IPS DF 6.9 (cell line): ENCODE measurements at regions not wholly inside any gene's neighbourhood (a gene's known extent, or its start where the extent isn't known, plus 50 kb on each side); places are given as distances from the start of the nearest gene placed in this dataset.

ENCODE experiments used
- DNase-seq: peaks from one replicate; pipeline ENCODE4 v3.0.0-alpha.2; 2013; ENCODE audit warnings: low read depth, low spot score
- H3K27ac ChIP-seq: one replicate; pipeline ENCODE4 v1.5.1; 2013; ENCODE audit warnings: low read length, control low read depth
- H3K27me3 ChIP-seq: 2 replicates; pipeline ENCODE4 v1.6.1; 2013; ENCODE audit warnings: mild to moderate bottlenecking, low read length; ENCODE audit not compliant: control insufficient read depth, insufficient read depth
- H3K36me3 ChIP-seq: 2 replicates; pipeline ENCODE4 v1.6.1; 2013; ENCODE audit warnings: low read length; ENCODE audit not compliant: control insufficient read depth, insufficient read depth
- H3K4me1 ChIP-seq: 2 replicates; pipeline ENCODE4 v1.6.1; 2013; ENCODE audit warnings: low read length; ENCODE audit not compliant: control insufficient read depth, insufficient read depth
- H3K4me3 ChIP-seq: 2 replicates; pipeline ENCODE4 v1.5.1; 2013; ENCODE audit warnings: mild to moderate bottlenecking, low read length
- H3K9me3 ChIP-seq: 2 replicates; pipeline ENCODE4 v1.6.1; 2013; ENCODE audit warnings: low read length, inconsistent platforms; ENCODE audit not compliant: control insufficient read depth, insufficient read depth
- WGBS: extraction: QIAGEN DNeasy Blood & Tissue Kit; methylation state at CpG from one replicate; pipeline ENCODE4 v1.1.7; 2013; ENCODE audit warnings: mixed read lengths, missing lambda C conversion rate; ENCODE audit not compliant: insufficient read length, insufficient coverage; 5-methylcytosine and 5-hydroxymethylcytosine counted together

- H3K4me3 ChIP-seq, result no peak overlapping the region
- H3K27ac ChIP-seq, result no peak overlapping the region
- no peaks in the 10 kb centered on the region for H3K36me3 ChIP-seq
- WGBS, result no CpG with 5 or more reads among the region's 7 CpGs
- no peaks in the 10 kb centered on the region for H3K27me3 ChIP-seq
- no peaks in the 10 kb centered on the region for H3K9me3 ChIP-seq
- no peak for DNase-seq
- H3K4me1 ChIP-seq, result peaks cover 3% of the 10 kb centered on the region; the same call in 1 of the 2 replicates
Measured at GRCh38 chr13:34620074-34620850, 321.8 kb upstream of the NBEA start.

- Histone ChIP-seq H3K27me3 (no peaks in the 10 kb centered on the region), H3K27ac (no peak overlapping the region), H3K36me3 (no peaks in the 10 kb centered on the region), H3K4me3 (no peak overlapping the region), H3K9me3 (no peaks in the 10 kb centered on the region), H3K4me1 (peaks cover 3% of the 10 kb centered on the region; the same call in 1 of the 2 replicates)
- no peak for DNase-seq
- no CpG with 5 or more reads among the region's 1 CpG for WGBS
Measured at GRCh38 chr13:34620862-34621261, 321.2 kb upstream of the NBEA start.

- Histone ChIP-seq H3K27me3 (no peaks in the 10 kb centered on the region), H3K36me3 (no peaks in the 10 kb centered on the region), H3K4me1 (no peaks in the 10 kb centered on the region), H3K27ac (no peak overlapping the region), H3K9me3 (no peaks in the 10 kb centered on the region), H3K4me3 (no peak overlapping the region)
- WGBS, result no CpG with 5 or more reads among the region's 4 CpGs
- no peak for DNase-seq
Measured at GRCh38 chr13:34623331-34623730, 318.7 kb upstream of the NBEA start.

GRCh38 chr13:34627509-34628208 lies 314.4 kb upstream of the NBEA start:
- H3K27me3 ChIP-seq, result no peaks in the 10 kb centered on the region
- H3K27ac ChIP-seq, result no peak overlapping the region

GRCh38 chr13:34628209-34628682 lies 313.8 kb upstream of the NBEA start:
- Histone ChIP-seq H3K4me3 (no peak overlapping the region), H3K27ac (no peak overlapping the region), H3K27me3 (no peaks in the 10 kb centered on the region), H3K4me1 (no peaks in the 10 kb centered on the region), H3K9me3 (no peaks in the 10 kb centered on the region), H3K36me3 (no peaks in the 10 kb centered on the region)
- DNase-seq, result no peak
- WGBS, result no CpG with 5 or more reads among the region's 5 CpGs

More at GRCh38 chr13:34627509-34628208, 314.4 kb upstream of the NBEA start:
- no peaks in the 10 kb centered on the region for H3K4me1 ChIP-seq
- no peaks in the 10 kb centered on the region for H3K9me3 ChIP-seq
- WGBS, result no CpG with 5 or more reads among the region's 9 CpGs
- H3K36me3 ChIP-seq, result no peaks in the 10 kb centered on the region
- H3K4me3 ChIP-seq, result no peak overlapping the region
- no peak for DNase-seq

GRCh38 chr13:34634448-34634847 lies 307.6 kb upstream of the NBEA start:
- no CpG with 5 or more reads among the region's 2 CpGs for WGBS
- H3K27me3 ChIP-seq, result no peaks in the 10 kb centered on the region
- DNase-seq, result no peak
- H3K4me3 ChIP-seq, result no peak overlapping the region
- no peak overlapping the region for H3K27ac ChIP-seq
- H3K36me3 ChIP-seq, result no peaks in the 10 kb centered on the region
- H3K9me3 ChIP-seq, result no peaks in the 10 kb centered on the region
- no peaks in the 10 kb centered on the region for H3K4me1 ChIP-seq

- WGBS, result no CpG with 5 or more reads among the region's 1 CpG
- H3K9me3 ChIP-seq, result no peaks in the 10 kb centered on the region
- no peaks in the 10 kb centered on the region for H3K27me3 ChIP-seq
- H3K36me3 ChIP-seq, result no peaks in the 10 kb centered on the region
- H3K27ac ChIP-seq, result no peak overlapping the region
- H3K4me3 ChIP-seq, result no peak overlapping the region
- no peak for DNase-seq
- 0 out of 2 replicates have a peak, but pooled peaks cover 2% of the 10 kb centered on the region for H3K4me1 ChIP-seq
Measured at GRCh38 chr13:34637138-34637537, 304.9 kb upstream of the NBEA start.

GRCh38 chr13:34637636-34638035 lies 304.4 kb upstream of the NBEA start:
- Histone ChIP-seq H3K9me3 (no peaks in the 10 kb centered on the region), H3K4me3 (no peak overlapping the region), H3K27me3 (no peaks in the 10 kb centered on the region), H3K36me3 (no peaks in the 10 kb centered on the region), H3K27ac (no peak overlapping the region), H3K4me1 (0 out of 2 replicates have a peak, but pooled peaks cover 2% of the 10 kb centered on the region)
- no CpG with 5 or more reads among the region's 2 CpGs for WGBS
- no peak for DNase-seq

- Histone ChIP-seq H3K4me3 (no peak overlapping the region), H3K36me3 (no peaks in the 10 kb centered on the region), H3K27me3 (no peaks in the 10 kb centered on the region), H3K9me3 (no peaks in the 10 kb centered on the region), H3K27ac (no peak overlapping the region), H3K4me1 (0 out of 2 replicates have a peak, but pooled peaks cover 2% of the 10 kb centered on the region)
- WGBS, result no CpG with 5 or more reads among the region's 2 CpGs
- no peak for DNase-seq
Measured at GRCh38 chr13:34638897-34639296, 303.2 kb upstream of the NBEA start.

- no peak overlapping the region for H3K27ac ChIP-seq
- 0 out of 2 replicates have a peak, but pooled peaks cover 2% of the 10 kb centered on the region for H3K4me1 ChIP-seq
- WGBS, result no CpG with 5 or more reads among the region's 9 CpGs
- H3K36me3 ChIP-seq, result no peaks in the 10 kb centered on the region
- H3K27me3 ChIP-seq, result no peaks in the 10 kb centered on the region
- DNase-seq, result no peak
- H3K9me3 ChIP-seq, result no peaks in the 10 kb centered on the region
- no peak overlapping the region for H3K4me3 ChIP-seq
Measured at GRCh38 chr13:34640179-34640992, 301.7 kb upstream of the NBEA start.
